ENCODE measurements at regions not wholly inside any gene's neighbourhood (a gene's known extent, or its start where the extent isn't known, plus 50 kb on each side); places are given as distances from the start of the nearest gene placed in this dataset.
"Not testable (repeated sequence)": the region's sequence is repeated elsewhere in the genome, so short reads cannot be mapped to it uniquely, and the experiment has no call there.

GRCh38 chr3:11739706-11740105 is 96.0 kb upstream of the VGLL4 start:
- no peak for DNase-seq

- DNase-seq: no peak
Observed at GRCh38 chr3:11739123-11739522, 95.4 kb upstream of the VGLL4 start.

- DNase-seq: no peak
Observed at GRCh38 chr3:11737742-11738141, 94.0 kb upstream of the VGLL4 start.

- DNase-seq: no peak
Observed at GRCh38 chr3:11736136-11736833, 92.6 kb upstream of the VGLL4 start.

- DNase-seq: no peak
Observed at GRCh38 chr3:11735638-11736037, 91.9 kb upstream of the VGLL4 start.

GRCh38 chr3:11735111-11735510 is 91.4 kb upstream of the VGLL4 start:
- not testable (repeated sequence) for DNase-seq

GRCh38 chr3:11733914-11734313 is 90.2 kb upstream of the VGLL4 start:
- no peak for DNase-seq

- DNase-seq: no peak
Observed at GRCh38 chr3:11727207-11727606, 83.5 kb upstream of the VGLL4 start.

GRCh38 chr3:11726146-11726545 is 82.4 kb upstream of the VGLL4 start:
- no peak for DNase-seq

GRCh38 chr3:11725340-11725641 is 81.6 kb upstream of the VGLL4 start:
- not testable (repeated sequence) for DNase-seq

- DNase-seq: no peak
Observed at GRCh38 chr3:11724615-11725339, 81.1 kb upstream of the VGLL4 start.

- DNase-seq: no peak
Observed at GRCh38 chr3:11721479-11721878, 77.8 kb upstream of the VGLL4 start.

GRCh38 chr3:11720917-11721411 is 77.2 kb upstream of the VGLL4 start:
- no peak for DNase-seq

- peak; percentile 53 for DNase-seq
Observed at GRCh38 chr3:11720304-11720898, 76.7 kb upstream of the VGLL4 start.

GRCh38 chr3:11719406-11720303 is 75.9 kb upstream of the VGLL4 start:
- DNase-seq: peak; percentile 74

- DNase-seq: peak; percentile 60
Observed at GRCh38 chr3:11718637-11719405, 75.1 kb upstream of the VGLL4 start.

- no peak for DNase-seq
Observed at GRCh38 chr3:11717768-11718636, 74.3 kb upstream of the VGLL4 start.

GRCh38 chr3:11717301-11717700 is 73.6 kb upstream of the VGLL4 start:
- no peak for DNase-seq

- no peak for DNase-seq
Observed at GRCh38 chr3:11716573-11717290, 73.0 kb upstream of the VGLL4 start.

GRCh38 chr3:11713171-11713570 is 69.5 kb upstream of the VGLL4 start:
- no peak for DNase-seq

GRCh38 chr3:11712646-11713045 is 68.9 kb upstream of the VGLL4 start:
- no peak for DNase-seq
